Neural crest cell (in vitro differentiated cells): ENCODE measurements at regions not wholly inside any gene's neighbourhood (a gene's known extent, or its start where the extent isn't known, plus 50 kb on each side); places are given as distances from the start of the nearest gene placed in this dataset.
A peak's percentile ranks its signal among the peaks of the same experiment; 100 is the strongest.

Experiments
- DNase-seq: peaks from one replicate; pipeline ENCODE4 v3.0.0; 2021; ENCODE audit warnings: low read depth, mixed read lengths, low spot score
- H3K27ac Mint-ChIP-seq: one replicate; pipeline ENCODE4 v1.8.0; 2021; ENCODE audit warnings: mild to moderate bottlenecking, mixed read lengths; ENCODE audit not compliant: unreplicated experiment
- H3K27me3 Mint-ChIP-seq: 2 replicates; pipeline ENCODE4 v1.8.0; 2021; ENCODE audit warnings: low read depth, mild to moderate bottlenecking, mixed read lengths
- H3K36me3 Mint-ChIP-seq: 2 replicates; pipeline ENCODE4 v1.8.0; 2021; ENCODE audit warnings: low read depth, mild to moderate bottlenecking, mixed read lengths
- H3K4me1 Mint-ChIP-seq: 2 replicates; pipeline ENCODE4 v1.8.0; 2021; ENCODE audit warnings: mixed read lengths
- H3K4me3 Mint-ChIP-seq: one replicate; pipeline ENCODE4 v1.8.0; 2021; ENCODE audit warnings: mild to moderate bottlenecking, mixed read lengths
- H3K9me3 Mint-ChIP-seq: 2 replicates; pipeline ENCODE4 v1.8.0; 2021; ENCODE audit warnings: mixed read lengths
- CTCF ChIP-seq: fragments of 200-600 bp; sonication (generic); conservative IDR thresholded peaks from 2 replicates; pipeline ENCODE4 v1.5.0; 2021; ENCODE audit warnings: antibody characterized with exemption, mild to moderate bottlenecking

- no peak for TF ChIP-seq CTCF
- peaks cover 6% of the 10 kb centered on the region for H3K4me1 Mint-ChIP-seq
- H3K9me3 Mint-ChIP-seq, result peaks cover 8% of the 10 kb centered on the region
- no peak overlapping the region for H3K4me3 Mint-ChIP-seq
- no peaks in the 10 kb centered on the region for H3K27me3 Mint-ChIP-seq
- peaks cover 6% of the 10 kb centered on the region for H3K36me3 Mint-ChIP-seq
- peak overlapping the region; percentile 8 for H3K27ac Mint-ChIP-seq
- no peak for DNase-seq
These were observed 949.4 kb upstream of the POT1 start for GRCh38 chr7:125878988-125879387.

GRCh38 chr7:125878235-125878956 is 948.8 kb upstream of the POT1 start:
- peaks cover 6% of the 10 kb centered on the region for H3K36me3 Mint-ChIP-seq

GRCh38 chr7:125877246-125877645 is 947.6 kb upstream of the POT1 start:
- TF ChIP-seq CTCF, result no peak
- peaks cover 6% of the 10 kb centered on the region for H3K36me3 Mint-ChIP-seq
- peaks cover 6% of the 10 kb centered on the region for H3K4me1 Mint-ChIP-seq
- H3K9me3 Mint-ChIP-seq, result peaks cover 8% of the 10 kb centered on the region
- H3K27ac Mint-ChIP-seq, result no peak overlapping the region
- no peaks in the 10 kb centered on the region for H3K27me3 Mint-ChIP-seq
- no peak for DNase-seq
- H3K4me3 Mint-ChIP-seq, result no peak overlapping the region

More at GRCh38 chr7:125878235-125878956, 948.8 kb upstream of the POT1 start:
- Mint-ChIP-seq H3K4me3 (no peak overlapping the region), H3K9me3 (peaks cover 8% of the 10 kb centered on the region), H3K4me1 (peaks cover 6% of the 10 kb centered on the region), H3K27ac (no peak overlapping the region), H3K27me3 (no peaks in the 10 kb centered on the region)
- no peak for TF ChIP-seq CTCF
- no peak for DNase-seq

GRCh38 chr7:125876431-125876830 is 946.8 kb upstream of the POT1 start:
- H3K27me3 Mint-ChIP-seq, result no peaks in the 10 kb centered on the region
- H3K9me3 Mint-ChIP-seq, result peaks cover 8% of the 10 kb centered on the region
- peaks cover 6% of the 10 kb centered on the region for H3K4me1 Mint-ChIP-seq
- no peak for TF ChIP-seq CTCF
- H3K4me3 Mint-ChIP-seq, result no peak overlapping the region
- DNase-seq, result no peak
- H3K36me3 Mint-ChIP-seq, result peaks cover 6% of the 10 kb centered on the region
- no peak overlapping the region for H3K27ac Mint-ChIP-seq

- Mint-ChIP-seq H3K36me3 (no peaks in the 10 kb centered on the region), H3K4me1 (no peaks in the 10 kb centered on the region), H3K9me3 (peaks cover 4% of the 10 kb centered on the region), H3K4me3 (no peak overlapping the region), H3K27me3 (no peaks in the 10 kb centered on the region), H3K27ac (no peak overlapping the region)
- no peak for TF ChIP-seq CTCF
- DNase-seq, result no peak
These were observed 941.8 kb upstream of the POT1 start for GRCh38 chr7:125871431-125871830.
